ENCODE measurements at regions not wholly inside any gene's neighbourhood (a gene's known extent, or its start where the extent isn't known, plus 50 kb on each side); places are given as distances from the start of the nearest gene placed in this dataset.

GRCh38 chr20:10909803-10910202 lies 236.0 kb upstream of the JAG1 start:
- TF ChIP-seq CTCF (IDR thresholded peaks at IDR 0.05) (no peak), POLR2A (IDR thresholded peaks at IDR 0.05) (no peak)
